AG09319 (cell line): ENCODE measurements at regions not wholly inside any gene's neighbourhood (a gene's known extent, or its start where the extent isn't known, plus 50 kb on each side); places are given as distances from the start of the nearest gene placed in this dataset.

ENCODE experiments used
- DNase-seq: peaks from one replicate; pipeline ENCODE4 v3.0.0-alpha.2; 2010; ENCODE audit warnings: low read depth; ENCODE audit errors: extremely low read depth
- CTCF ChIP-seq: IDR thresholded peaks from 2 replicates; pipeline ENCODE4 v1.5.1; 2011; ENCODE audit warnings: low read depth, mild to moderate bottlenecking, inconsistent platforms, low read length, moderate library complexity

- no peak for DNase-seq
- TF ChIP-seq CTCF: no peak
Observed at GRCh38 chr10:108894402-108895301, 1028.7 kb downstream of the XPNPEP1 start.

- no peak for DNase-seq
- no peak for TF ChIP-seq CTCF
Observed at GRCh38 chr10:108877095-108877561, 1046.2 kb downstream of the XPNPEP1 start.

- DNase-seq: no peak
- TF ChIP-seq CTCF: no peak
Observed at GRCh38 chr10:108872854-108873253, 1050.5 kb downstream of the XPNPEP1 start.

- TF ChIP-seq CTCF: no peak
- DNase-seq: no peak
Observed at GRCh38 chr10:108868881-108869280, 1054.4 kb downstream of the XPNPEP1 start.

GRCh38 chr10:108862676-108863350 is 1060.5 kb downstream of the XPNPEP1 start:
- DNase-seq: no peak
- no peak for TF ChIP-seq CTCF

- TF ChIP-seq CTCF: no peak
- DNase-seq: no peak
Observed at GRCh38 chr10:108861181-108861754, 1062.0 kb downstream of the XPNPEP1 start.

- no peak for DNase-seq
- no peak for TF ChIP-seq CTCF
Observed at GRCh38 chr10:108852211-108852610, 1071.1 kb downstream of the XPNPEP1 start.
